Neuronal stem cell (in vitro differentiated cells): ENCODE measurements at regions not wholly inside any gene's neighbourhood (a gene's known extent, or its start where the extent isn't known, plus 50 kb on each side); places are given as distances from the start of the nearest gene placed in this dataset.

ENCODE experiments used
- DNase-seq: peaks from one replicate; pipeline ENCODE4 v3.0.0-alpha.2; 2013; ENCODE audit warnings: low spot score
- H2AFZ ChIP-seq: one replicate; pipeline ENCODE4 v1.6.1; 2013; ENCODE audit warnings: mild to moderate bottlenecking, low read length, inconsistent platforms
- H2AK5ac ChIP-seq: 2 replicates; pipeline ENCODE4 v1.6.1; 2013; ENCODE audit warnings: low read depth, mild to moderate bottlenecking, inconsistent platforms, low read length, moderate library complexity, mixed read lengths
- H2BK120ac ChIP-seq: 2 replicates; pipeline ENCODE4 v1.6.1; 2013; ENCODE audit warnings: low read depth, mild to moderate bottlenecking, inconsistent platforms, low read length, moderate library complexity, mixed read lengths
- H2BK12ac ChIP-seq: one replicate; pipeline ENCODE4 v1.6.1; 2013; ENCODE audit warnings: low read length, inconsistent platforms
- H2BK15ac ChIP-seq: 2 replicates; pipeline ENCODE4 v1.6.1; 2013; ENCODE audit warnings: mild to moderate bottlenecking, low read length, inconsistent platforms, mixed read lengths
- H2BK5ac ChIP-seq: one replicate; pipeline ENCODE4 v1.6.1; 2013; ENCODE audit warnings: inconsistent platforms, mild to moderate bottlenecking, low read length, moderate library complexity
- H3K14ac ChIP-seq: one replicate; pipeline ENCODE4 v1.6.1; 2013; ENCODE audit warnings: low read length, inconsistent platforms
- H3K18ac ChIP-seq: 2 replicates; pipeline ENCODE4 v1.6.1; 2013; ENCODE audit warnings: low read length, inconsistent platforms
- H3K23ac ChIP-seq: 2 replicates; pipeline ENCODE4 v1.6.1; 2013; ENCODE audit warnings: low read depth, mild to moderate bottlenecking, mixed read lengths, low read length, inconsistent platforms; ENCODE audit not compliant: poor library complexity
- H3K27ac ChIP-seq: replicated peaks from 3 replicates; pipeline ENCODE4 v1.5.1; 2013; ENCODE audit warnings: low read length, inconsistent platforms
- H3K27me3 ChIP-seq, 3 experiments: 2 replicates each; pipeline ENCODE4 v1.6.1; 2013; ENCODE audit warnings: low read length in 3 of 3, mild to moderate bottlenecking in 2 of 3, inconsistent platforms in 1 of 3, low read depth in 1 of 3, mixed read lengths in 1 of 3, moderate library complexity in 1 of 3; ENCODE audit not compliant: control insufficient read depth in 3 of 3, insufficient read depth in 3 of 3
- H3K36me3 ChIP-seq, 2 donors: replicated peaks in 1 of 2; 2 replicates each; pipeline ENCODE4 v1.6.1; 2013; ENCODE audit warnings: low read length in 2 of 2; ENCODE audit not compliant: control insufficient read depth in 2 of 2, insufficient read depth in 2 of 2
- H3K4ac ChIP-seq: 2 replicates; pipeline ENCODE4 v1.6.1; 2013; ENCODE audit warnings: inconsistent platforms, mild to moderate bottlenecking, low read length, moderate library complexity
- H3K4me1 ChIP-seq, 2 donors: 1 replicate in 1 of 2; 2 replicates in 1 of 2; pipeline ENCODE4 v1.6.1; 2013; ENCODE audit warnings: low read length in 2 of 2, low read depth in 1 of 2; ENCODE audit not compliant: control insufficient read depth in 2 of 2, insufficient read depth in 1 of 2
- H3K4me2 ChIP-seq: one replicate; pipeline ENCODE4 v1.6.1; 2013; ENCODE audit warnings: mild to moderate bottlenecking, low read length, inconsistent platforms; ENCODE audit not compliant: insufficient read depth, poor library complexity, severe bottlenecking
- H3K4me3 ChIP-seq, 2 donors: 2 replicates each; pipeline ENCODE4 v1.5.1; 2013; ENCODE audit warnings: low read length in 2 of 2, mild to moderate bottlenecking in 2 of 2, inconsistent platforms in 1 of 2, moderate library complexity in 1 of 2
- H3K79me1 ChIP-seq: one replicate; pipeline ENCODE4 v1.6.1; 2013; ENCODE audit warnings: low read depth, mild to moderate bottlenecking, inconsistent platforms, low read length, moderate library complexity
- H3K9ac ChIP-seq: one replicate; pipeline ENCODE4 v1.6.1; 2013; ENCODE audit warnings: mild to moderate bottlenecking, low read depth, low read length, inconsistent platforms; ENCODE audit not compliant: poor library complexity
- H3K9me3 ChIP-seq, 2 donors: replicated peaks in 1 of 2; 2 replicates each; pipeline versions ENCODE3 to v1.6.1; 2013; ENCODE audit warnings: low read length in 2 of 2, mild to moderate bottlenecking in 2 of 2, inconsistent platforms in 1 of 2, low read depth in 1 of 2, mixed read lengths in 1 of 2, moderate library complexity in 1 of 2; ENCODE audit not compliant: control insufficient read depth in 2 of 2, insufficient read depth in 1 of 2
- H4K8ac ChIP-seq: one replicate; pipeline ENCODE4 v1.6.1; 2013; ENCODE audit warnings: low read depth, mild to moderate bottlenecking, inconsistent platforms, low read length, moderate library complexity
- H4K91ac ChIP-seq: one replicate; pipeline ENCODE4 v1.6.1; 2013; ENCODE audit warnings: low read length, low read depth, mild to moderate bottlenecking, inconsistent platforms; ENCODE audit not compliant: poor library complexity
- WGBS, 2 donors: extraction: QIAGEN DNeasy Blood & Tissue Kit; methylation state at CpG; one replicate each; pipeline ENCODE4 v1.1.7; 2013; ENCODE audit warnings: missing lambda C conversion rate in 2 of 2, mixed read lengths in 1 of 2; ENCODE audit not compliant: insufficient read length in 2 of 2, insufficient replicate concordance in 1 of 2; ENCODE audit errors: extremely low coverage in 2 of 2; 5-methylcytosine and 5-hydroxymethylcytosine counted together

GRCh38 chr10:111206521-111206920, 129.7 kb downstream of the ADRA2A start:
- Histone ChIP-seq H3K9ac (no peak overlapping the region), H3K4me3 (no peak overlapping the region), H2AFZ (no peak overlapping the region), H2BK5ac (no peak overlapping the region), H3K4me1 (peaks cover 0 to 2% of the 10 kb centered on the region in 2 donors), H3K27ac (no peak overlapping the region), H3K79me1 (no peaks in the 10 kb centered on the region), H3K23ac (no peak overlapping the region), H3K36me3 (no peaks in the 10 kb centered on the region), H2BK120ac (no peak overlapping the region), H3K27me3 (no peaks in the 10 kb centered on the region), H3K4me2 (no peak overlapping the region), H4K91ac (no peak overlapping the region), H4K8ac (no peak overlapping the region), H3K9me3 (no peaks in the 10 kb centered on the region), H3K4ac (no peak overlapping the region), H2AK5ac (no peak overlapping the region), H2BK15ac (no peak overlapping the region), H3K18ac (no peak overlapping the region), H3K14ac (no peak overlapping the region), H2BK12ac (no peak overlapping the region)
- no peak for DNase-seq

- no CpG with 5 or more reads among the region's 5 CpGs for WGBS, 2 donors
- Histone ChIP-seq H2AK5ac (no peak overlapping the region), H3K4me3 (no peak overlapping the region), H3K27ac (no peak overlapping the region), H3K23ac (no peak overlapping the region), H4K8ac (no peak overlapping the region), H3K4me1 (peaks cover 0 to 2% of the 10 kb centered on the region in 2 donors), H3K9ac (no peak overlapping the region), H2AFZ (no peak overlapping the region), H3K4me2 (no peak overlapping the region), H2BK120ac (no peak overlapping the region), H3K79me1 (no peaks in the 10 kb centered on the region), H3K14ac (no peak overlapping the region), H3K27me3 (no peaks in the 10 kb centered on the region), H4K91ac (no peak overlapping the region), H2BK5ac (no peak overlapping the region), H3K4ac (no peak overlapping the region), H3K18ac (no peak overlapping the region), H3K9me3 (no peaks in the 10 kb centered on the region), H3K36me3 (no peaks in the 10 kb centered on the region), H2BK15ac (no peak overlapping the region), H2BK12ac (no peak overlapping the region)
- no peak for DNase-seq
Observed at GRCh38 chr10:111207500-111207899, 130.7 kb downstream of the ADRA2A start.

GRCh38 chr10:111208951-111209350, 132.1 kb downstream of the ADRA2A start:
- no peak overlapping the region for H2AK5ac ChIP-seq
- no peak overlapping the region for H3K4me2 ChIP-seq
- no peak overlapping the region for H2AFZ ChIP-seq
- H3K27ac ChIP-seq, result no peak overlapping the region
- H3K9ac ChIP-seq, result no peak overlapping the region
- H3K14ac ChIP-seq, result no peak overlapping the region
- H3K9me3 ChIP-seq, result no peaks in the 10 kb centered on the region
- H3K4me1 ChIP-seq, result peaks cover 0 to 2% of the 10 kb centered on the region in 2 donors
- H2BK15ac ChIP-seq, result no peak overlapping the region
- no peak overlapping the region for H4K91ac ChIP-seq
- no peak overlapping the region for H3K4me3 ChIP-seq
- H3K27me3 ChIP-seq, result no peaks in the 10 kb centered on the region
- DNase-seq, result no peak
- no peaks in the 10 kb centered on the region for H3K36me3 ChIP-seq
- no peak overlapping the region for H4K8ac ChIP-seq
- H3K18ac ChIP-seq, result no peak overlapping the region
- WGBS, 2 donors, result no CpG with 5 or more reads among the region's 3 CpGs
- no peaks in the 10 kb centered on the region for H3K79me1 ChIP-seq
- H3K23ac ChIP-seq, result no peak overlapping the region
- H3K4ac ChIP-seq, result no peak overlapping the region
- no peak overlapping the region for H2BK120ac ChIP-seq
- no peak overlapping the region for H2BK5ac ChIP-seq
- H2BK12ac ChIP-seq, result no peak overlapping the region

GRCh38 chr10:111209692-111210091, 132.9 kb downstream of the ADRA2A start:
- no CpG with 5 or more reads among the region's 5 CpGs for WGBS, 2 donors
- H3K4me3 ChIP-seq, result no peak overlapping the region
- H3K14ac ChIP-seq, result no peak overlapping the region

More at GRCh38 chr10:111209692-111210091, 132.9 kb downstream of the ADRA2A start:
- Histone ChIP-seq H3K27ac (no peak overlapping the region), H4K8ac (no peak overlapping the region), H2BK15ac (no peak overlapping the region), H2BK120ac (no peak overlapping the region), H3K9me3 (no peaks in the 10 kb centered on the region), H3K27me3 (no peaks in the 10 kb centered on the region), H4K91ac (no peak overlapping the region), H3K79me1 (no peaks in the 10 kb centered on the region), H3K18ac (no peak overlapping the region), H3K23ac (no peak overlapping the region), H2BK12ac (no peak overlapping the region), H2AFZ (no peak overlapping the region), H2AK5ac (no peak overlapping the region), H3K9ac (no peak overlapping the region), H3K4ac (no peak overlapping the region), H3K4me1 (peaks cover 0 to 2% of the 10 kb centered on the region in 2 donors), H3K36me3 (no peaks in the 10 kb centered on the region), H2BK5ac (no peak overlapping the region), H3K4me2 (no peak overlapping the region)
- DNase-seq, result no peak
